PFSK-1 (cell line): ENCODE measurements at regions not wholly inside any gene's neighbourhood (a gene's known extent, or its start where the extent isn't known, plus 50 kb on each side); places are given as distances from the start of the nearest gene placed in this dataset.

Experiments
- FOXP2 ChIP-seq: optimal IDR thresholded peaks from 2 replicates; pipeline ENCODE3; 2011; ENCODE audit warnings: borderline replicate concordance, control low read depth, inconsistent platforms; ENCODE audit not compliant: insufficient read depth; ENCODE audit errors: extremely low read length, extremely low read depth
- POLR2AphosphoS5 ChIP-seq: IDR thresholded peaks from 2 replicates; pipeline ENCODE4 v1.6.1; 2012; ENCODE audit warnings: low read depth, mild to moderate bottlenecking, control low read depth, low read length, moderate library complexity
- SIN3A ChIP-seq: IDR thresholded peaks from 2 replicates; pipeline ENCODE4 v1.6.1; 2012; ENCODE audit warnings: mild to moderate bottlenecking, low read length, moderate library complexity, borderline replicate concordance; ENCODE audit not compliant: insufficient read depth
- TAF1 ChIP-seq: IDR thresholded peaks from 2 replicates; pipeline ENCODE4 v1.6.1; 2012; ENCODE audit warnings: low read length, control low read depth, borderline replicate concordance; ENCODE audit not compliant: insufficient read depth
- TF ChIP-seq, protein P1 (sequence below), 2 experiments: IDR thresholded peaks; 2 replicates each; pipeline versions ENCODE4 v1.6.1 to v1.8.0; 2011 to 2012; ENCODE audit warnings: low read depth in 2 of 2, low read length in 2 of 2, control low read depth in 1 of 2, inconsistent platforms in 1 of 2, mild to moderate bottlenecking in 1 of 2, moderate library complexity in 1 of 2; ENCODE audit not compliant: insufficient read depth in 1 of 2

DNA sequence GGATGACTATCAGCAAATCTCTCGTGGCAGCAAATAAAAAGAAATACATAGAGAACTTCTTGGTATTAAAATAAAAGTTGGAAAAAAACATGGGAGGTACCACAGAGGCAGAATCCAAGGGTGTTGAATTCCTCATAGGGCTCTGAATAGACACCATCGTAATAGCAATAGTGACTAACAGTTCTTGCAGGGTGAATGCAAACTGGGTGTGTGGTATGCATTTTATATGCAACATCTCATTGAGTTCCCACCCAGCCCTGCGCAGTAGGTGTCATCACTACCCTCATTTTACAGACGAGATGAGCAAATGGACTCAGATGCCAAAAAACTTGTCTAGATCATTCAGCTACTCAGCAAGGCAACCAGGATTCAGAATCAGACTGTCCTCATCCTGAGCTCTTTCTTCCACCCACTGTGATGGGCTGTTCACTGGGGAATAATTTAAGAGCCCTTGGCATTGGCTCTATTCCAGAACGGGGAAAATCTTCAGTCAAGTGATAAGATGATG lies 354.6 kb upstream of the CDH11 start:
- TF ChIP-seq SIN3A: no peak
- TF ChIP-seq POLR2AphosphoS5: no peak
- TF ChIP-seq, protein P1, sequence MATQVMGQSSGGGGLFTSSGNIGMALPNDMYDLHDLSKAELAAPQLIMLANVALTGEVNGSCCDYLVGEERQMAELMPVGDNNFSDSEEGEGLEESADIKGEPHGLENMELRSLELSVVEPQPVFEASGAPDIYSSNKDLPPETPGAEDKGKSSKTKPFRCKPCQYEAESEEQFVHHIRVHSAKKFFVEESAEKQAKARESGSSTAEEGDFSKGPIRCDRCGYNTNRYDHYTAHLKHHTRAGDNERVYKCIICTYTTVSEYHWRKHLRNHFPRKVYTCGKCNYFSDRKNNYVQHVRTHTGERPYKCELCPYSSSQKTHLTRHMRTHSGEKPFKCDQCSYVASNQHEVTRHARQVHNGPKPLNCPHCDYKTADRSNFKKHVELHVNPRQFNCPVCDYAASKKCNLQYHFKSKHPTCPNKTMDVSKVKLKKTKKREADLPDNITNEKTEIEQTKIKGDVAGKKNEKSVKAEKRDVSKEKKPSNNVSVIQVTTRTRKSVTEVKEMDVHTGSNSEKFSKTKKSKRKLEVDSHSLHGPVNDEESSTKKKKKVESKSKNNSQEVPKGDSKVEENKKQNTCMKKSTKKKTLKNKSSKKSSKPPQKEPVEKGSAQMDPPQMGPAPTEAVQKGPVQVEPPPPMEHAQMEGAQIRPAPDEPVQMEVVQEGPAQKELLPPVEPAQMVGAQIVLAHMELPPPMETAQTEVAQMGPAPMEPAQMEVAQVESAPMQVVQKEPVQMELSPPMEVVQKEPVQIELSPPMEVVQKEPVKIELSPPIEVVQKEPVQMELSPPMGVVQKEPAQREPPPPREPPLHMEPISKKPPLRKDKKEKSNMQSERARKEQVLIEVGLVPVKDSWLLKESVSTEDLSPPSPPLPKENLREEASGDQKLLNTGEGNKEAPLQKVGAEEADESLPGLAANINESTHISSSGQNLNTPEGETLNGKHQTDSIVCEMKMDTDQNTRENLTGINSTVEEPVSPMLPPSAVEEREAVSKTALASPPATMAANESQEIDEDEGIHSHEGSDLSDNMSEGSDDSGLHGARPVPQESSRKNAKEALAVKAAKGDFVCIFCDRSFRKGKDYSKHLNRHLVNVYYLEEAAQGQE (IDR thresholded peaks at IDR 0.05; ENCODE audit: insufficient read depth in 1 of 2, low read depth in 2 of 2, low read length in 2 of 2): no peak
- no peak for TF ChIP-seq FOXP2

DNA sequence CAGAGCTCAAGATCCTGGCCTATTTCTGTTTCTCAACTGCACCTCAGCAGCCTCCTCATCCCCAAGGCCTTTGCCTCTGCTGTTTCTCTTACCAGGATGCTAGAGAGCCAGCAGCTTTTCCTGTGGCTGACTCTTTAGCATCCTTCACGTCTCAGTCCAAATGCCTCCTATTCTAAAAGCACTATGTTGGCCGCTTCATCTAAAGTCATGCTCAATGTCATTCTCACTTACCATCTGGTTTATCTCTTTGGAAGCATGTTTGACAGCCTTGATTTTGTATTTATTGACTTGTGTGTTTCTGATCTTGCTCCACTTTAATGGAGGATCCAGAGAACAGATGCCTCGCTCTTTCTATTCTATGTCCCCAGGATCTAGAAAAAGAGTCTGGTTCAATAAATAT lies 351.8 kb upstream of the CDH11 start:
- no peak for TF ChIP-seq FOXP2
- TF ChIP-seq TAF1: no peak
- no peak for TF ChIP-seq SIN3A
- TF ChIP-seq, protein P1 (IDR thresholded peaks at IDR 0.05; ENCODE audit: insufficient read depth in 1 of 2, low read depth in 2 of 2, low read length in 2 of 2): no peak
- TF ChIP-seq POLR2AphosphoS5: no peak

GRCh38 chr16:65469116-65469515 lies 347.3 kb upstream of the CDH11 start:
- no peak for TF ChIP-seq FOXP2
- TF ChIP-seq, protein P1 (IDR thresholded peaks at IDR 0.05; ENCODE audit: insufficient read depth in 1 of 2, low read depth in 2 of 2, low read length in 2 of 2): no peak
- no peak for TF ChIP-seq POLR2AphosphoS5
- no peak for TF ChIP-seq SIN3A
- TF ChIP-seq TAF1: no peak

DNA sequence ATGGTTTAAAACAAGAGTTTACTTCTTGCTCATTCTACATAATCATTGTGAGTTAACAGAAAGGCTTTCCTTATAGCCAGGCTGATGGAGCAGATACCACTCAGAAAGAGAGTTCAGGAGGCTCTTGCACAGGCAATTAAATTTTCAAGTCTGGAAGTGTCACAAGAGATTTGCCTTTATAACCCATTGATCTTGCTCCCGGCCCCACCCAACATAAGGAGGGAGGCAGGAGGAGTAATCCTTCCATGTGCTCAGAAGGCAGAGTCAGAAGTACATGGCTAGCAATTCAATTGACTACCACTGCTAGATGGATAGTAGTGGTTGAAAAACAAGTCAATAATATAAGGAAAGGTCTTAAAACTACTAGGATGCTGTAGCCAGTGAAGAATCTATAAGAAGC lies 346.3 kb upstream of the CDH11 start:
- no peak for TF ChIP-seq POLR2AphosphoS5
- no peak for TF ChIP-seq TAF1
- TF ChIP-seq SIN3A: no peak
- TF ChIP-seq FOXP2: no peak
- TF ChIP-seq, protein P1 (IDR thresholded peaks at IDR 0.05; ENCODE audit: insufficient read depth in 1 of 2, low read depth in 2 of 2, low read length in 2 of 2): no peak

- TF ChIP-seq FOXP2 (no peak), TAF1 (no peak), SIN3A (no peak), POLR2AphosphoS5 (no peak)
- TF ChIP-seq, protein P1 (IDR thresholded peaks at IDR 0.05; ENCODE audit: insufficient read depth in 1 of 2, low read depth in 2 of 2, low read length in 2 of 2): no peak
Measured at GRCh38 chr16:65463652-65464260, 341.9 kb upstream of the CDH11 start.
